ENCODE measurements at regions not wholly inside any gene's neighbourhood (a gene's known extent, or its start where the extent isn't known, plus 50 kb on each side); places are given as distances from the start of the nearest gene placed in this dataset.

DNA sequence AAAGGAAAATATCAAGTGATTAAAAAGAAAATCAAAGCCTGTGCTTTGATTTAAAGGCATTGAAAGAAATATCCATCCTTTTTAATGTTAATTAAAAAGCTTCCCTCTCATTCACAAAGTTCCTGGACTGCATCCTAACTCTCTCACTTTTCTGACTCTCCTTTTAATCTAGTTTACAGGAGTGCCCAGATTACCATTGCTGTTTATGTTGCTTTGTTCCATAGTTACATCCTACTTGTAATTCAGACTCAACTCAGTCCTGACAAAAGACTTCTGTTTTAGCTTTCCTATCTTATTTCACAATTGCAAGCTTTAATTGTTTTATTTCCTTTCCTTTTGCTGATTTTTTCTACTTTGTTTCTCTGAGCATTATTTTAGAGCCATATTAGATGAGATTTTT, 160.7 kb upstream of the DTNA start:
- ATAC-seq (no peak), DNase-seq (ENCODE audit: low read depth, low spot score) (no peak)
- intact Hi-C loops (cut with micrococcal nuclease; ENCODE audit: unreplicated experiment) (no loop called here), in situ Hi-C loops (cut with HindIII; ENCODE audit: low pct_unique_long_range_greater_than_20kb, low sequenced_read_pairs) (no loop called here)
- H3K36me3 ChIP-seq (ENCODE audit: control insufficient read depth, insufficient read depth, low read length) = no peaks in the 10 kb centered on the region
- H3K27ac ChIP-seq (ENCODE audit: low read length) = no peak overlapping the region
- H3K4me1 ChIP-seq (ENCODE audit: control insufficient read depth, insufficient read depth, low read length) = no peaks in the 10 kb centered on the region
- H3K27me3 ChIP-seq (ENCODE audit: control insufficient read depth, insufficient read depth, low read length) = no peaks in the 10 kb centered on the region
- BruUV-seq (replicated peaks) = no TSS peak
- ChIA-PET POLR2A (no interaction called here), CTCF (no interaction called here)
- no peaks in the 10 kb centered on the region for H3K9me3 ChIP-seq (ENCODE audit: control insufficient read depth, insufficient read depth, low read depth, low read length)
- TF ChIP-seq TCF7L2 (IDR thresholded peaks at IDR 0.05; ENCODE audit: low read depth, low read length) (no peak), CTCF (IDR thresholded peaks at IDR 0.05) (no peak), POLR2AphosphoS5 (IDR thresholded peaks at IDR 0.05; ENCODE audit: low read depth, low read length) (no peak)
- no peak overlapping the region for H3K4me3 ChIP-seq (ENCODE audit: low read depth in 2 of 2, low read length in 2 of 2)

DNA sequence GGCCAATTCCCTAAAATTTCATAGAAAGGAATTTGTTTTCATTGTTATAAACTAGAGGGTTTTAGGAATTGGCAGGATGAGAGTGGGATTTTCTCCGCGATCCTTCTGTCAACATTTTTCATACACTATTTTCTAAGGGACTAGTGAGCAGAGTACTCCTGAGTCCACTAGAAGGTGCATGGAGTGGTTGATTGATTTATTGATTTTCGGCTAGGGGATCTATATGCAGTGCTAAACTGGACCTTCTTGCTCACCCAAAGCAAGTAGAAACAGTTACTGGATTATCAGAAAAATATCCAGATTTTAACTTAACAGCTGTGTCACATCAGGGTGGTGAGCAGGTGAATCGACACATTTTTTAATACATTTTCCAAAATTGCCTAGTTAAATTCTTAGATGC, 159.9 kb upstream of the DTNA start:
- Histone ChIP-seq H3K27me3 (ENCODE audit: control insufficient read depth, insufficient read depth, low read length) (no peaks in the 10 kb centered on the region), H3K27ac (ENCODE audit: low read length) (no peak overlapping the region), H3K9me3 (ENCODE audit: control insufficient read depth, insufficient read depth, low read depth, low read length) (no peaks in the 10 kb centered on the region), H3K4me3 (ENCODE audit: low read depth in 2 of 2, low read length in 2 of 2) (no peak overlapping the region), H3K36me3 (ENCODE audit: control insufficient read depth, insufficient read depth, low read length) (no peaks in the 10 kb centered on the region), H3K4me1 (ENCODE audit: control insufficient read depth, insufficient read depth, low read length) (no peaks in the 10 kb centered on the region)
- in situ Hi-C loops (cut with HindIII; ENCODE audit: low pct_unique_long_range_greater_than_20kb, low sequenced_read_pairs) = no loop called here
- BruUV-seq (replicated peaks) = no TSS peak
- intact Hi-C loops (cut with micrococcal nuclease; ENCODE audit: unreplicated experiment) = no loop called here
- POLR2A ChIA-PET = no interaction called here
- DNase-seq (ENCODE audit: low read depth, low spot score) = no peak
- CTCF ChIA-PET = no interaction called here
- no peak for ATAC-seq
- TF ChIP-seq, protein P1, sequence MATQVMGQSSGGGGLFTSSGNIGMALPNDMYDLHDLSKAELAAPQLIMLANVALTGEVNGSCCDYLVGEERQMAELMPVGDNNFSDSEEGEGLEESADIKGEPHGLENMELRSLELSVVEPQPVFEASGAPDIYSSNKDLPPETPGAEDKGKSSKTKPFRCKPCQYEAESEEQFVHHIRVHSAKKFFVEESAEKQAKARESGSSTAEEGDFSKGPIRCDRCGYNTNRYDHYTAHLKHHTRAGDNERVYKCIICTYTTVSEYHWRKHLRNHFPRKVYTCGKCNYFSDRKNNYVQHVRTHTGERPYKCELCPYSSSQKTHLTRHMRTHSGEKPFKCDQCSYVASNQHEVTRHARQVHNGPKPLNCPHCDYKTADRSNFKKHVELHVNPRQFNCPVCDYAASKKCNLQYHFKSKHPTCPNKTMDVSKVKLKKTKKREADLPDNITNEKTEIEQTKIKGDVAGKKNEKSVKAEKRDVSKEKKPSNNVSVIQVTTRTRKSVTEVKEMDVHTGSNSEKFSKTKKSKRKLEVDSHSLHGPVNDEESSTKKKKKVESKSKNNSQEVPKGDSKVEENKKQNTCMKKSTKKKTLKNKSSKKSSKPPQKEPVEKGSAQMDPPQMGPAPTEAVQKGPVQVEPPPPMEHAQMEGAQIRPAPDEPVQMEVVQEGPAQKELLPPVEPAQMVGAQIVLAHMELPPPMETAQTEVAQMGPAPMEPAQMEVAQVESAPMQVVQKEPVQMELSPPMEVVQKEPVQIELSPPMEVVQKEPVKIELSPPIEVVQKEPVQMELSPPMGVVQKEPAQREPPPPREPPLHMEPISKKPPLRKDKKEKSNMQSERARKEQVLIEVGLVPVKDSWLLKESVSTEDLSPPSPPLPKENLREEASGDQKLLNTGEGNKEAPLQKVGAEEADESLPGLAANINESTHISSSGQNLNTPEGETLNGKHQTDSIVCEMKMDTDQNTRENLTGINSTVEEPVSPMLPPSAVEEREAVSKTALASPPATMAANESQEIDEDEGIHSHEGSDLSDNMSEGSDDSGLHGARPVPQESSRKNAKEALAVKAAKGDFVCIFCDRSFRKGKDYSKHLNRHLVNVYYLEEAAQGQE (IDR thresholded peaks at IDR 0.05; ENCODE audit: insufficient read depth in 1 of 2, low read depth in 2 of 2, low read length in 1 of 2) = no peak
- TF ChIP-seq POLR2AphosphoS5 (IDR thresholded peaks at IDR 0.05; ENCODE audit: low read depth, low read length) = no peak
- no peak for TF ChIP-seq TCF7L2 (IDR thresholded peaks at IDR 0.05; ENCODE audit: low read depth, low read length)
- TF ChIP-seq CTCF (IDR thresholded peaks at IDR 0.05) = no peak
- TF ChIP-seq SIN3A (IDR thresholded peaks at IDR 0.05; ENCODE audit: borderline replicate concordance, insufficient read depth, low read depth, low read length) = no peak

GRCh38 chr18:34550902-34551301, 159.2 kb upstream of the DTNA start:
- H3K27me3 ChIP-seq (ENCODE audit: control insufficient read depth, insufficient read depth, low read length) = no peaks in the 10 kb centered on the region
- H3K4me3 ChIP-seq (ENCODE audit: low read depth in 2 of 2, low read length in 2 of 2) = no peak overlapping the region
- no peaks in the 10 kb centered on the region for H3K9me3 ChIP-seq (ENCODE audit: control insufficient read depth, insufficient read depth, low read depth, low read length)
- no peaks in the 10 kb centered on the region for H3K4me1 ChIP-seq (ENCODE audit: control insufficient read depth, insufficient read depth, low read length)
- no peaks in the 10 kb centered on the region for H3K36me3 ChIP-seq (ENCODE audit: control insufficient read depth, insufficient read depth, low read length)
- in situ Hi-C loops (cut with HindIII; ENCODE audit: low pct_unique_long_range_greater_than_20kb, low sequenced_read_pairs) (no loop called here), intact Hi-C loops (cut with micrococcal nuclease; ENCODE audit: unreplicated experiment) (no loop called here)
- no TSS peak for BruUV-seq (replicated peaks)
- no peak for DNase-seq (ENCODE audit: low read depth, low spot score)
- ChIA-PET POLR2A (no interaction called here), CTCF (no interaction called here)
- no peak for ATAC-seq
- no peak overlapping the region for H3K27ac ChIP-seq (ENCODE audit: low read length)
- TF ChIP-seq CTCF (IDR thresholded peaks at IDR 0.05) (no peak), TCF7L2 (IDR thresholded peaks at IDR 0.05; ENCODE audit: low read depth, low read length) (no peak), POLR2AphosphoS5 (IDR thresholded peaks at IDR 0.05; ENCODE audit: low read depth, low read length) (no peak), SIN3A (IDR thresholded peaks at IDR 0.05; ENCODE audit: borderline replicate concordance, insufficient read depth, low read depth, low read length) (no peak)
- TF ChIP-seq, protein P1 (IDR thresholded peaks at IDR 0.05; ENCODE audit: insufficient read depth in 1 of 2, low read depth in 2 of 2, low read length in 1 of 2) = no peak

All from Panc1 (cell line).